HepG2 (cell line): ENCODE measurements at regions not wholly inside any gene's neighbourhood (a gene's known extent, or its start where the extent isn't known, plus 50 kb on each side); places are given as distances from the start of the nearest gene placed in this dataset.

Experiments used
- ATAC-seq: fragments of 200-7000 bp; cut with Tn5 transposase; 3 replicates; pipeline ENCODE4 v1.9.1; 2020; ENCODE audit warnings: mild to moderate bottlenecking, moderate library complexity
- BruUV-seq: library from RNA; stranded (reverse); fragments of 400-500 nt; replicated peaks from 2 replicates; lab custom pipeline; 2021; lab: Mats Ljungman, UMichigan
- CTCF ChIA-PET: fragments of 300-600 bp; formaldehyde crosslinking; extraction: SDS; loops from one replicate; lab custom pipeline; 2021; ENCODE audit warnings: low total read pairs, inconsistent platforms, low intra/inter-chr PET ratio; lab: Yijun Ruan, JAX
- POLR2A ChIA-PET: fragments of 350-600 bp; sonication (Branson Sonifier 250); formaldehyde crosslinking; loops from one replicate; lab custom pipeline; 2020; ENCODE audit warnings: antibody characterized with exemption, inconsistent platforms; lab: Yijun Ruan, JAX
- DNase-seq: peaks from one replicate; pipeline ENCODE4 v3.0.0-alpha.2; 2015; ENCODE audit warnings: low spot score
- FAIRE-seq: peaks from 3 replicates; lab custom pipeline; 2011; peaks lifted over from hg19 to GRCh38; lab: Jason Lieb, UNC
- H2AFZ ChIP-seq: one replicate; pipeline ENCODE4 v1.6.1; 2011; ENCODE audit warnings: low read length, inconsistent platforms
- H3K27ac ChIP-seq: fragments of 300-600 bp; 3 replicates; pipeline ENCODE4 v1.8.0; 2011; ENCODE audit warnings: mixed run types, mild to moderate bottlenecking, mixed read lengths, low read length, inconsistent platforms; ENCODE audit not compliant: insufficient read depth; ENCODE audit errors: extremely low read length
- H3K27me3 ChIP-seq, 2 experiments: fragments of 200-600 bp in 1 of 2; 2 replicates in 1 of 2; 3 replicates in 1 of 2; pipeline versions ENCODE4 v1.6.0 to v1.8.0; 2011; ENCODE audit warnings: low read length in 2 of 2, mild to moderate bottlenecking in 2 of 2, moderate library complexity in 2 of 2, inconsistent platforms in 1 of 2; ENCODE audit not compliant: insufficient read depth in 2 of 2, control insufficient read depth in 1 of 2
- H3K36me3 ChIP-seq, 2 experiments: fragments of 200-600 bp in 1 of 2; replicated peaks in 1 of 2; 2 replicates in 1 of 2; 3 replicates in 1 of 2; pipeline versions ENCODE4 v1.5.1 to v1.8.0; 2011; ENCODE audit warnings: low read length in 2 of 2, inconsistent platforms in 1 of 2; ENCODE audit not compliant: insufficient read depth in 2 of 2, control insufficient read depth in 1 of 2
- H3K4me1 ChIP-seq: 2 replicates; pipeline ENCODE4 v1.5.1; 2012; ENCODE audit warnings: low read length, inconsistent platforms; ENCODE audit not compliant: insufficient read depth
- H3K4me2 ChIP-seq: 2 replicates; pipeline ENCODE4 v1.6.0; 2011; ENCODE audit warnings: low read depth, low read length, inconsistent platforms
- H3K4me3 ChIP-seq, 3 experiments: fragments of 200-600 bp in 1 of 3; sonication (generic), shearing (Covaris generic) in 1 of 3; replicated peaks in 1 of 3; 2 replicates each; pipeline ENCODE4 v1.5.1; 2011 to 2016; ENCODE audit warnings: low read length in 3 of 3, inconsistent platforms in 2 of 3, low read depth in 2 of 3, mild to moderate bottlenecking in 2 of 3, control low read depth in 1 of 3, mixed read lengths in 1 of 3; ENCODE audit not compliant: insufficient read depth in 1 of 3
- H3K79me2 ChIP-seq: one replicate; pipeline ENCODE4 v1.6.1; 2011; ENCODE audit warnings: low read length, inconsistent platforms; ENCODE audit not compliant: insufficient read depth
- H3K9ac ChIP-seq: 2 replicates; pipeline ENCODE4 v1.6.0; 2011; ENCODE audit warnings: mild to moderate bottlenecking, low read depth, low read length, inconsistent platforms; ENCODE audit not compliant: insufficient read depth
- H3K9me3 ChIP-seq: 2 replicates; pipeline ENCODE4 v1.5.1; 2012; ENCODE audit warnings: mild to moderate bottlenecking, low read length
- H4K20me1 ChIP-seq: 2 replicates; pipeline ENCODE4 v1.6.0; 2011; ENCODE audit warnings: inconsistent platforms, mild to moderate bottlenecking, low read length, moderate library complexity; ENCODE audit not compliant: insufficient read depth
- ADNP ChIP-seq: sonication (generic); formaldehyde crosslinking; IDR thresholded peaks from 2 replicates; pipeline ENCODE4 v1.4.0; 2020; ENCODE audit warnings: missing genetic modification reagents
- CAMTA2 ChIP-seq: sonication (generic); formaldehyde crosslinking; IDR thresholded peaks from 2 replicates; pipeline ENCODE4 v1.4.0; 2020; ENCODE audit warnings: mild to moderate bottlenecking, missing genetic modification reagents, borderline replicate concordance
- GZF1 ChIP-seq: sonication (generic); formaldehyde crosslinking; IDR thresholded peaks from 2 replicates; pipeline ENCODE4 v1.5.1; 2020; ENCODE audit warnings: mild to moderate bottlenecking, missing genetic modification reagents
- KLF15 ChIP-seq: sonication (generic); formaldehyde crosslinking; IDR thresholded peaks from 2 replicates; pipeline ENCODE4 v1.8.1; 2023; ENCODE audit warnings: borderline replicate concordance, mild to moderate bottlenecking, inconsistent platforms, missing genetic modification reagents, mixed read lengths
- MBNL3 ChIP-seq: fragments of 250-450 bp; sonication (Bioruptor Pico); conservative IDR thresholded peaks from 2 replicates; pipeline ENCODE4 v1.8.0; 2022; ENCODE audit warnings: mild to moderate bottlenecking, inconsistent platforms
- MYNN ChIP-seq: sonication (generic); formaldehyde crosslinking; IDR thresholded peaks from 2 replicates; pipeline ENCODE4 v1.4.0; 2020; ENCODE audit warnings: mild to moderate bottlenecking, low read depth, missing genetic modification reagents
- NFIB ChIP-seq: sonication (generic); formaldehyde crosslinking; IDR thresholded peaks from 2 replicates; pipeline ENCODE4 v1.9.0; 2021; ENCODE audit warnings: missing genetic modification reagents, mild to moderate bottlenecking, borderline replicate concordance
- RXRB ChIP-seq: IDR thresholded peaks from 2 replicates; pipeline ENCODE4 v1.6.1; 2016; ENCODE audit warnings: borderline replicate concordance, missing genetic modification reagents, missing compliant biosample characterization
- ZKSCAN8 ChIP-seq: IDR thresholded peaks from 2 replicates; pipeline ENCODE4 v1.6.1; 2016; ENCODE audit warnings: borderline replicate concordance, missing genetic modification reagents, missing compliant biosample characterization
- ZNF292 ChIP-seq: sonication (generic); formaldehyde crosslinking; IDR thresholded peaks from 2 replicates; pipeline ENCODE4 v1.8.1; 2022; ENCODE audit warnings: mild to moderate bottlenecking, low read depth, missing genetic modification reagents, borderline replicate concordance
- ZNF3 ChIP-seq: IDR thresholded peaks from 2 replicates; pipeline ENCODE4 v1.7.0; 2017; ENCODE audit warnings: inconsistent platforms
- ZNF326 ChIP-seq: sonication (generic); formaldehyde crosslinking; IDR thresholded peaks from 2 replicates; pipeline ENCODE4 v1.4.0; 2020; ENCODE audit warnings: missing genetic modification reagents, borderline replicate concordance
- ZNF563 ChIP-seq: sonication (generic); formaldehyde crosslinking; IDR thresholded peaks from 2 replicates; pipeline ENCODE4 v1.8.0; 2022; ENCODE audit warnings: mild to moderate bottlenecking, moderate library complexity, missing genetic modification reagents
- ZNF766 ChIP-seq: sonication (generic); formaldehyde crosslinking; IDR thresholded peaks from 2 replicates; pipeline ENCODE4 v1.5.0; 2020; ENCODE audit warnings: missing genetic modification reagents, borderline replicate concordance
- ZNF790 ChIP-seq: sonication (generic); formaldehyde crosslinking; IDR thresholded peaks from 2 replicates; pipeline ENCODE4 v1.8.0; 2022; ENCODE audit warnings: missing genetic modification reagents, mild to moderate bottlenecking, borderline replicate concordance
- ZNF878 ChIP-seq: sonication (generic); formaldehyde crosslinking; IDR thresholded peaks from 2 replicates; pipeline ENCODE4 v1.8.1; 2023; ENCODE audit warnings: mild to moderate bottlenecking, missing genetic modification reagents, moderate library complexity
- WGBS: methylation state at CpG from one replicate; pipeline ENCODE4 v1.1.6; 2017; ENCODE audit warnings: low lambda C conversion rate; 5-methylcytosine and 5-hydroxymethylcytosine counted together
- in situ Hi-C: cut with HindIII; loops from 2 replicates; pipeline ENCODE4 v1.10.0; 2017; ENCODE audit warnings: low pct_unique_long_range_greater_than_20kb; ENCODE audit not compliant: extremely low pct_ligation_motif_present
- intact Hi-C: fragments of 100-400 bp; cut with micrococcal nuclease; formaldehyde crosslinking; loops from one replicate; pipeline ENCODE4 v1.10.0; 2022; ENCODE audit not compliant: unreplicated experiment
- TF ChIP-seq, protein P1 (sequence below): sonication (generic); formaldehyde crosslinking; IDR thresholded peaks from 2 replicates; pipeline ENCODE4 v1.9.0; 2021; ENCODE audit warnings: missing genetic modification reagents, borderline replicate concordance
- TF ChIP-seq, protein P2 (sequence below): sonication (generic); formaldehyde crosslinking; IDR thresholded peaks from 2 replicates; pipeline ENCODE4 v1.8.0; 2022; ENCODE audit warnings: missing genetic modification reagents, mild to moderate bottlenecking, borderline replicate concordance
- TF ChIP-seq, protein P3 (sequence below): sonication (generic); formaldehyde crosslinking; IDR thresholded peaks from 2 replicates; pipeline ENCODE4 v1.9.0; 2021; ENCODE audit warnings: missing genetic modification reagents, borderline replicate concordance
- TF ChIP-seq, protein P4 (sequence below): sonication (generic); formaldehyde crosslinking; IDR thresholded peaks from 2 replicates; pipeline ENCODE4 v1.8.0; 2022; ENCODE audit warnings: mild to moderate bottlenecking, missing genetic modification reagents, borderline replicate concordance

DNA sequence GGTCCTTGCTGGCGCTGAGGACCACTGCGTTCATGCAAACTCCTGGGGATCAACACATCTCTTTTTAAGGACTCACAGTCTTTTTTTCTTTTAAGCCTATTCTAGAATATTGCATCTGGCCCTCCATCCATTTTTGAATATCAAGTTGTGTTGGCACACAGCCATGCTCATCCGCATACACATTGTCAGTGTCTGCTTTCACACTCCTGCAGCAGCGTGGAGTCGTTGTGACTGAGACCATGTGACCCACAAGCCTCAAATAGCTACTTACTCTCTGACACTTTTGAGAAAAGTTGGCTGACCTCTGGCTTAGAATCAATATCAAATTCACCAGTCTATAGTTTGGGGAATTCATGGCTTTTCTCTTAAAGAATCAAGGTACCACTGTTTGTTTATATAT is 191.8 kb upstream of the S100G start:
- no peak overlapping the region for H3K4me3 ChIP-seq
- DNase-seq (no peak), FAIRE-seq (no peak), ATAC-seq (no peak)
- H3K36me3 ChIP-seq = no peaks in the 10 kb centered on the region
- no peak for TF ChIP-seq MBNL3 (CRISPR knock-in tag)
- TF ChIP-seq, protein P1, sequence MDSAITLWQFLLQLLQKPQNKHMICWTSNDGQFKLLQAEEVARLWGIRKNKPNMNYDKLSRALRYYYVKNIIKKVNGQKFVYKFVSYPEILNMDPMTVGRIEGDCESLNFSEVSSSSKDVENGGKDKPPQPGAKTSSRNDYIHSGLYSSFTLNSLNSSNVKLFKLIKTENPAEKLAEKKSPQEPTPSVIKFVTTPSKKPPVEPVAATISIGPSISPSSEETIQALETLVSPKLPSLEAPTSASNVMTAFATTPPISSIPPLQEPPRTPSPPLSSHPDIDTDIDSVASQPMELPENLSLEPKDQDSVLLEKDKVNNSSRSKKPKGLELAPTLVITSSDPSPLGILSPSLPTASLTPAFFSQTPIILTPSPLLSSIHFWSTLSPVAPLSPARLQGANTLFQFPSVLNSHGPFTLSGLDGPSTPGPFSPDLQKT (CRISPR knock-in tag) = no peak
- TF ChIP-seq, protein P2, sequence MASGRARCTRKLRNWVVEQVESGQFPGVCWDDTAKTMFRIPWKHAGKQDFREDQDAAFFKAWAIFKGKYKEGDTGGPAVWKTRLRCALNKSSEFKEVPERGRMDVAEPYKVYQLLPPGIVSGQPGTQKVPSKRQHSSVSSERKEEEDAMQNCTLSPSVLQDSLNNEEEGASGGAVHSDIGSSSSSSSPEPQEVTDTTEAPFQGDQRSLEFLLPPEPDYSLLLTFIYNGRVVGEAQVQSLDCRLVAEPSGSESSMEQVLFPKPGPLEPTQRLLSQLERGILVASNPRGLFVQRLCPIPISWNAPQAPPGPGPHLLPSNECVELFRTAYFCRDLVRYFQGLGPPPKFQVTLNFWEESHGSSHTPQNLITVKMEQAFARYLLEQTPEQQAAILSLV (CRISPR knock-in tag) = no peak
- no peak for TF ChIP-seq ZNF326
- TF ChIP-seq ZNF790 (CRISPR knock-in tag) = no peak
- no peak for TF ChIP-seq CAMTA2 (CRISPR knock-in tag)
- TF ChIP-seq, protein P3, sequence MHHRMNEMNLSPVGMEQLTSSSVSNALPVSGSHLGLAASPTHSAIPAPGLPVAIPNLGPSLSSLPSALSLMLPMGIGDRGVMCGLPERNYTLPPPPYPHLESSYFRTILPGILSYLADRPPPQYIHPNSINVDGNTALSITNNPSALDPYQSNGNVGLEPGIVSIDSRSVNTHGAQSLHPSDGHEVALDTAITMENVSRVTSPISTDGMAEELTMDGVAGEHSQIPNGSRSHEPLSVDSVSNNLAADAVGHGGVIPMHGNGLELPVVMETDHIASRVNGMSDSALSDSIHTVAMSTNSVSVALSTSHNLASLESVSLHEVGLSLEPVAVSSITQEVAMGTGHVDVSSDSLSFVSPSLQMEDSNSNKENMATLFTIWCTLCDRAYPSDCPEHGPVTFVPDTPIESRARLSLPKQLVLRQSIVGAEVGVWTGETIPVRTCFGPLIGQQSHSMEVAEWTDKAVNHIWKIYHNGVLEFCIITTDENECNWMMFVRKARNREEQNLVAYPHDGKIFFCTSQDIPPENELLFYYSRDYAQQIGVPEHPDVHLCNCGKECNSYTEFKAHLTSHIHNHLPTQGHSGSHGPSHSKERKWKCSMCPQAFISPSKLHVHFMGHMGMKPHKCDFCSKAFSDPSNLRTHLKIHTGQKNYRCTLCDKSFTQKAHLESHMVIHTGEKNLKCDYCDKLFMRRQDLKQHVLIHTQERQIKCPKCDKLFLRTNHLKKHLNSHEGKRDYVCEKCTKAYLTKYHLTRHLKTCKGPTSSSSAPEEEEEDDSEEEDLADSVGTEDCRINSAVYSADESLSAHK = no peak
- TF ChIP-seq ZKSCAN8 (CRISPR knock-in tag) = no peak
- TF ChIP-seq, protein P4, sequence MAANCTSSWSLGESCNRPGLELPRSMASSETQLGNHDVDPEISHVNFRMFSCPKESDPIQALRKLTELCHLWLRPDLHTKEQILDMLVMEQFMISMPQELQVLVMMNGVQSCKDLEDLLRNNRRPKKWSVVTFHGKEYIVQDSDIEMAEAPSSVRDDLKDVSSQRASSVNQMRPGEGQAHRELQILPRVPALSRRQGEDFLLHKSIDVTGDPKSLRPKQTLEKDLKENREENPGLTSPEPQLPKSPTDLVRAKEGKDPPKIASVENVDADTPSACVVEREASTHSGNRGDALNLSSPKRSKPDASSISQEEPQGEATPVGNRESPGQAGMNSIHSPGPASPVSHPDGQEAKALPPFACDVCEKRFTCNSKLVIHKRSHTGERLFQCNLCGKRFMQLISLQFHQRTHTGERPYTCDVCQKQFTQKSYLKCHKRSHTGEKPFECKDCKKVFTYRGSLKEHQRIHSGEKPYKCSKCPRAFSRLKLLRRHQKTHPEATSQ (CRISPR knock-in tag) = no peak
- TF ChIP-seq RXRB = no peak
- TF ChIP-seq NFIB (CRISPR knock-in tag) = no peak
- TF ChIP-seq ZNF766 (CRISPR knock-in tag) = no peak
- no peak for TF ChIP-seq KLF15 (CRISPR knock-in tag)
- no peak for TF ChIP-seq ADNP (CRISPR knock-in tag)
- no peak for TF ChIP-seq ZNF878
- no peak for TF ChIP-seq GZF1 (CRISPR knock-in tag)
- no peak for TF ChIP-seq ZNF292 (CRISPR knock-in tag)
- no peak for TF ChIP-seq ZNF3 (CRISPR knock-in tag)
- no peak for TF ChIP-seq ZNF563
- no peak for TF ChIP-seq MYNN
- ChIA-PET POLR2A (no interaction called here), CTCF (no interaction called here)
- in situ Hi-C loops (loop anchor here (25.0 kb wide), 1 partner anchor 204 kb away; the partner anchor contains the start of gene S100G), intact Hi-C loops (no loop called here)
- WGBS = 98% methylated on average over 5 of the region's 5 CpGs
- H3K27ac ChIP-seq = no peak overlapping the region
- no TSS peak for BruUV-seq
- H3K27me3 ChIP-seq = no peaks in the 10 kb centered on the region
- no peaks in the 10 kb centered on the region for H3K4me1 ChIP-seq
- no peak overlapping the region for H3K9ac ChIP-seq
- H3K79me2 ChIP-seq = no peaks in the 10 kb centered on the region
- H3K9me3 ChIP-seq = no peaks in the 10 kb centered on the region
- H4K20me1 ChIP-seq = no peaks in the 10 kb centered on the region
- H2AFZ ChIP-seq = no peak overlapping the region
- H3K4me2 ChIP-seq = no peak overlapping the region
